GM12865 (cell line): ENCODE measurements at regions not wholly inside any gene's neighbourhood (a gene's known extent, or its start where the extent isn't known, plus 50 kb on each side); places are given as distances from the start of the nearest gene placed in this dataset.
A peak's percentile ranks its signal among the peaks of the same experiment; 100 is the strongest.
"Not testable (repeated sequence)": the region's sequence is repeated elsewhere in the genome, so short reads cannot be mapped to it uniquely, and the experiment has no call there.

Experiments
- DNase-seq: peaks from one replicate; pipeline ENCODE4 v3.0.0; 2010; ENCODE audit warnings: low read depth
- H3K4me3 ChIP-seq: 2 replicates; pipeline ENCODE4 v1.5.1; 2011; ENCODE audit warnings: mild to moderate bottlenecking, low read depth, low read length, control low read depth
- CTCF ChIP-seq: IDR thresholded peaks from 2 replicates; pipeline ENCODE4 v1.5.1; 2011; ENCODE audit warnings: low read length, control low read depth, low read depth, inconsistent platforms; ENCODE audit not compliant: insufficient read depth; ENCODE audit errors: missing control alignments

DNA sequence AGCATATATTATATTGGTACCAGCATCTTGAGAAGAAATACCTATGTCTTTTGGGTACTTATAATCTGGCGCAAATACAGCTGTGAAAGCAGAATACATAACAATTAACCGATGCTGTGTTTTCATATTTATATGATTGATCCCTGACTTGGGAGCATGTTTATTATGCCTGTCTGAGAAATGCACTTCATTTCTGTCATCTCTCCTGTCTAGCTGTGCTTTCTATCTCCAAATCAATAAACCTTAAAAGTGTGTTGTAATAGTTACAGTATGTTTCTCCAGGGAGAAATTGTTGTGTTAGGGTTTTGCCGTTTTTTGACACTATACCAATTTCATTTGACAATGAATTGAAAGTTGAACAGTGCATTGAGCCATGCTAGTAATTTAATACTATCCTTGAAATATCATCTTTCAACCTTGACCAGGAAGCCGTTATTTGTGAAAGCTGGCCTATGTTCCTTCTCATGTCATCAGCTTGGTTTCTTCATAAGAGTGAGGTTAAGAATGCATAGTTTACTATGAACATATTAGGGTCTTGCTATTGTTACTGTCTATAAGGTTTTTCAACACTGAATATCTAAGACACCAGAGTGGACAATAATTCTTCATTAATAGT, 206.2 kb upstream of the PCDH18 start:
- no peak for TF ChIP-seq CTCF
- no peak for DNase-seq
- no peak overlapping the region for H3K4me3 ChIP-seq

DNA sequence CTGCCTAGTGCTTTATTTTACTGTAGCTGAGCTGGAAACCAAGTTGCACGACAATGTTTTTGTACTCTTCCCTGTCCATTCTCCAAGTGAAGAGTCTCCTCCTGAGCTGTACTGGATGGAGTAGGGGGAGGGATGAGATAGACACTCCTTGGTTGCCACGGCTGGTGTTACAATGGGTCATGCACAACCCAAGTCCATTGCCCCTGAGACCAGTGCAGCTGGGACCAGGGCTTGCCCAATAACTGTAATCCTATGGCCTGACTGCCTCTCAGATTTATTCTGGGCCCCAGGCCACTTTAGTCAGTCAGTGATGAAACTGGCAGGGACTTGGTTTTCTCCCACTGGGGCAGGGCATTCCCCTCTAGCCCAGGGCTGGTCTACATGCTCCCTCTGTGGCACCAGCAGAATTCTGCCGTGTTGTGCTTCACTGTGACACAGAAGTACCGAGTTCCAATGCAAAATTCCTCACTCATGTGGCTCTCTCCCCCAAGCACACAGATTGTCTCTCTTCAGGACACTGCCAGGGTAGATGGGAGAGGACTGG, 203.3 kb upstream of the PCDH18 start:
- H3K4me3 ChIP-seq = no peak overlapping the region
- DNase-seq = no peak
- no peak for TF ChIP-seq CTCF

DNA sequence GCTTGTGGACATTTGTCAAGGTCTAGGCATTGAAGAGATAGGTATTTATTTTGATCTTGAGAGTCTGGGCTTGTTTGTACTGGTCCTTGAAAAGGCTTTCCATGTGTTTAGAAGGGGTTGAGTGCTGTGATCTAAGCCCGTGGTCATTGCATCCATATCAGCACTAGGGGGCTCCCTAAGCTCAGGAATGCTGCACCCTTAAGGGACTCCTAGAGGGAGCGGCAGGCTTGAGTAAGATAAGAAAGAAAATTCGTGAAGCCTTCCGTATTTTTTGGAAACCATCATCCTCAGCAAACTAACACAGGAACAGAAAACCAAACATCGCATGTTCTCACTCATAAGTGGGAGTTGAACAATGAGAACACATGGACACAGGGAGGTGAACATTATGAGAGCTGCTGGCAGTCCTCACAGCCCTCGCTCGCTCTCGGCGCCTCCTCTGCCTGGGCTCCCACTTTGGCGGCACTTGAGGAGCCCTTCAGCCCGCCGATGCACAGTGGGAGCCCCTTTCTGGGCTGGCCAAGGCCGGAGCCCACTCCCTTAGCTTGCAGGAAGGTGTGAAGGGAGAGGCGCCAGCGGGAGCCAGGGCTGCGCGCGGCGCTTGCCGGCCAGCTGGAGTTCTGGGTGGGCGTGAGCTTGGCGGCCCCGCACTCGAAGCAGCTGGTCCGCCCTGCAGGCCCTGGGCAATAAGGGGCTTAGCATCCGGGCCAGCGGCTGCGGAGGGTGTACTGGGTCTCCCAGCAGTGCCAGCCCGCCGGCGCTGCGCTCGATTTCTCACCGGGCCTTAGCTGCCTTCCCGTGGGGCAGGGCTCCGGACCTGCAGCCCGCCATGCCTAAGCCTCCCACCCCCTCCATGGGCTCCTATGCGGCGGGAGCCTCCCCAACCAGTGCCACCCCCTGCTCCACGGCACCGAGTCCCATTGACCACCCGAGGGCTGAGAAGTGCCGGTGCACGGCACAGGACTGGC, 201.2 kb upstream of the PCDH18 start:
- TF ChIP-seq CTCF = peak; percentile 46
- not testable (repeated sequence) for H3K4me3 ChIP-seq
- peak; percentile 52 for DNase-seq

DNA sequence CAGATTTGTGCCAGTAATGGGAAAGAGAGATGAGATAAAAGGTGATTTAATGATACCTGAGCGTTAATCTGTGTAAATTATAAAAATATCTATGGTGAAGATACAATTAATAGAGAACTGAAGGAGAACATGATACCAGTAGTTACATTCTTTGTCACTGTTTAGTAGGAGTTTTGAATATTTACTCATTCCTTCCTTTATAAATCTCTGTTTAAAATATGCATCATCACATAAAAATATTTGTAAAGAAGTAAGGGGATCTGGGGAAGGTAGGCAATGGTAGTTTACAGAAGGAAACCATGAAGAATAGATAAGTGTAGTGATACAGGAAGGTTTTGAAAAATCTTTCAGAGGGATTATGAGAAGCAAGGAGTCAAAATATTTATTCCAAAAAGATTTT, 190.6 kb upstream of the PCDH18 start:
- DNase-seq = no peak
- TF ChIP-seq CTCF = no peak
- no peak overlapping the region for H3K4me3 ChIP-seq

DNA sequence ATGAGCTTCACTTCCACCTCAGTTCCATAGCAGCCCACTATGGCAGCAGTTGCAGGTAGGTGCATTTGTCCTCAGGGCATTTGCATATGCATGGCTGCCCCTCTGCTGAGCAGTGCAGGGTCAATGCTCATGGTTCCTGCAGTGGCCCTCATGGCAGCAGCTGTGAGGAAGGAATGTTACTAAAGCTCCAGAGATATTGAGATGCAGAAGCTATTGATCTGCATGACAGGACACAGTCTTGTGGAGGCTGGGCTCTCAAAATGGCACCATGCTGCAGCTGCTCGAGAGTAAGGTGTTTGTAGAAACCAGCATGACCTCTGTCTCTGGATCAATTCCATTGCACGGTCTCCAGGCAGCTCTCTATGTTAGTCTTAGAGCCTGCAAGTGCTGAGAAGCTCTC, 179.2 kb upstream of the PCDH18 start:
- no peak for TF ChIP-seq CTCF
- no peak overlapping the region for H3K4me3 ChIP-seq
- no peak for DNase-seq

- TF ChIP-seq CTCF = no peak
- no peak overlapping the region for H3K4me3 ChIP-seq
- DNase-seq = no peak
Measured at GRCh38 chr4:137707626-137708025, 175.3 kb upstream of the PCDH18 start.
